Adrenal gland (tissue), 5 donors: ENCODE measurements at regions not wholly inside any gene's neighbourhood (a gene's known extent, or its start where the extent isn't known, plus 50 kb on each side); places are given as distances from the start of the nearest gene placed in this dataset.

Experiments
- CTCF ChIP-seq, 6 experiments: fragments of 450-650 bp in 4 of 6; fragments of 200-600 bp in 2 of 6; sonication (generic) in 1 of 6; IDR thresholded peaks; 1 replicate in 5 of 6; 2 replicates in 1 of 6; pipeline versions ENCODE4 v1.5.1 to v1.8.0; 2016 to 2021; ENCODE audit warnings: antibody characterized with exemption in 6 of 6, mild to moderate bottlenecking in 2 of 6, moderate library complexity in 1 of 6
- POLR2A ChIP-seq, 2 donors: fragments of 450-650 bp; IDR thresholded peaks; one replicate each; pipeline ENCODE4 v1.6.1; 2017; ENCODE audit warnings: antibody characterized with exemption in 2 of 2, mild to moderate bottlenecking in 2 of 2, moderate library complexity in 1 of 2
- donor health status: DM: no; HTN: no; CAD: no.

- TF ChIP-seq POLR2A (IDR thresholded peaks at IDR 0.05) (no peak), CTCF (IDR thresholded peaks at IDR 0.05) (no peak)
Measured at GRCh38 chr13:33340631-33341030, 55.1 kb upstream of the STARD13 start.
